ENCODE measurements at regions not wholly inside any gene's neighbourhood (a gene's known extent, or its start where the extent isn't known, plus 50 kb on each side); places are given as distances from the start of the nearest gene placed in this dataset.

DNA sequence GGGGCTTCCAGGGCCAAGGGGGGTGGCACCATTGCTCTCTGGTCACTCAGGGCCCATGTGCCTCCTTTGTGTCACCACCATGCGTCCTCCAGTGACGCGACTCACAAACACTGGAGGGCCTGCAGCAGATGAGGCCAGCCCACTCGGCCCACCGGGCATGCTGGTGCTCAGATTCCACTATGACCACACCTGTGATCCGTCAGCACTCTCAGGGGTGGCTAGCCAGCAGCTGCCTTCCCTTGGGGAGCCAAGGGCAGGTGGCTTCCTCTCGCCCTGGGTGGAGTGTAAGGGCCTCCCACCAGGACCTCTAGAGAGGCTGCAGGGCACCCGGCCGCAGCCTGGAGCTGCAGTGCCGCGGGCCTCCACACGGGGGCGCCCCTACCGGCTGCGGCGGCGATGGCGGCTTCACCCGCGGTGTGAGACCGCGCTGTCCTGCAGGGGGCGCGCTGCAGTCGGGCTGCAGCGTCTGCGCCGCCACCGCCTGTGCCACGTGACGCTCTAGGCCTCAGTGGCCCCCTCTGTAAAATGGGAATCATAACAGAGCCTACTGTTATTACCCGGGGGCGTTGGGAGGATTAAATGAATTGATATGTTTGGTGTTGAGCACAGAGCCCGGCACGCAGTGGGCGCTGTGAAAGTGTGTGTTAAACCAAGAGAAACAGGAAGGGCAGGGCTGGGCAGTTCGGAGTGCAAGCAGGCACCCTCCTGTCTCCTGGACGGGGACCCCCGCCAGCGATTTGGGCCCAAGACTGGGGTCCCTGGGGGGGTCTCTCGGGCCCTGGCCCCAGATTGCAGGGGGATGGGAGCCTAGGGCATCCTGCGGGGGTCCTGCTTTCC lies 192.4 kb upstream of the GSE1 start (continued):
- TF ChIP-seq, protein P1, sequence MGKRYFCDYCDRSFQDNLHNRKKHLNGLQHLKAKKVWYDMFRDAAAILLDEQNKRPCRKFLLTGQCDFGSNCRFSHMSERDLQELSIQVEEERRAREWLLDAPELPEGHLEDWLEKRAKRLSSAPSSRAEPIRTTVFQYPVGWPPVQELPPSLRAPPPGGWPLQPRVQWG (CRISPR knock-in tag; IDR thresholded peaks at IDR 0.05; ENCODE audit: borderline replicate concordance, low read depth): no peak
- TF ChIP-seq, protein P2, sequence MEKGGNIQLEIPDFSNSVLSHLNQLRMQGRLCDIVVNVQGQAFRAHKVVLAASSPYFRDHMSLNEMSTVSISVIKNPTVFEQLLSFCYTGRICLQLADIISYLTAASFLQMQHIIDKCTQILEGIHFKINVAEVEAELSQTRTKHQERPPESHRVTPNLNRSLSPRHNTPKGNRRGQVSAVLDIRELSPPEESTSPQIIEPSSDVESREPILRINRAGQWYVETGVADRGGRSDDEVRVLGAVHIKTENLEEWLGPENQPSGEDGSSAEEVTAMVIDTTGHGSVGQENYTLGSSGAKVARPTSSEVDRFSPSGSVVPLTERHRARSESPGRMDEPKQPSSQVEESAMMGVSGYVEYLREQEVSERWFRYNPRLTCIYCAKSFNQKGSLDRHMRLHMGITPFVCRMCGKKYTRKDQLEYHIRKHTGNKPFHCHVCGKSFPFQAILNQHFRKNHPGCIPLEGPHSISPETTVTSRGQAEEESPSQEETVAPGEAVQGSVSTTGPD (CRISPR knock-in tag; IDR thresholded peaks at IDR 0.05): no peak
- TF ChIP-seq ZNF333 (CRISPR knock-in tag; IDR thresholded peaks at IDR 0.05; ENCODE audit: borderline replicate concordance): peak; percentile 97; the same call in 1 of the 2 replicates
- 0 out of 2 replicates have a peak, but pooled peaks have one; percentile 43 for TF ChIP-seq MEIS1 (CRISPR knock-in tag; IDR thresholded peaks at IDR 0.05; ENCODE audit: borderline replicate concordance)
- peak; percentile 71; the same call in 1 of the 2 replicates for TF ChIP-seq MTF2 (CRISPR knock-in tag; IDR thresholded peaks at IDR 0.05; ENCODE audit: borderline replicate concordance)
- TF ChIP-seq, protein P3, sequence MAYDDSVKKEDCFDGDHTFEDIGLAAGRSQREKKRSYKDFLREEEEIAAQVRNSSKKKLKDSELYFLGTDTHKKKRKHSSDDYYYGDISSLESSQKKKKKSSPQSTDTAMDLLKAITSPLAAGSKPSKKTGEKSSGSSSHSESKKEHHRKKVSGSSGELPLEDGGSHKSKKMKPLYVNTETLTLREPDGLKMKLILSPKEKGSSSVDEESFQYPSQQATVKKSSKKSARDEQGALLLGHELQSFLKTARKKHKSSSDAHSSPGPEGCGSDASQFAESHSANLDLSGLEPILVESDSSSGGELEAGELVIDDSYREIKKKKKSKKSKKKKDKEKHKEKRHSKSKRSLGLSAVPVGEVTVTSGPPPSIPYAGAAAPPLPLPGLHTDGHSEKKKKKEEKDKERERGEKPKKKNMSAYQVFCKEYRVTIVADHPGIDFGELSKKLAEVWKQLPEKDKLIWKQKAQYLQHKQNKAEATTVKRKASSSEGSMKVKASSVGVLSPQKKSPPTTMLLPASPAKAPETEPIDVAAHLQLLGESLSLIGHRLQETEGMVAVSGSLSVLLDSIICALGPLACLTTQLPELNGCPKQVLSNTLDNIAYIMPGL (CRISPR knock-in tag; IDR thresholded peaks at IDR 0.05; ENCODE audit: borderline replicate concordance in 1 of 2, low read depth in 1 of 2): peak; percentile 97 to 99
- no peak for TF ChIP-seq ZSCAN30 (CRISPR knock-in tag; IDR thresholded peaks at IDR 0.05)
- peak; percentile 48; the same call in 1 of the 2 replicates for TF ChIP-seq CEBPG (CRISPR knock-in tag; IDR thresholded peaks at IDR 0.05)
- TF ChIP-seq KMT2A (CRISPR knock-in tag; IDR thresholded peaks at IDR 0.05): peak; percentile 59; the same call in 1 of the 2 replicates
- peak; percentile 97 for TF ChIP-seq REPIN1 (CRISPR knock-in tag; IDR thresholded peaks at IDR 0.05; ENCODE audit: borderline replicate concordance, low read depth)
- peak; percentile 77; the same call in 1 of the 2 replicates for TF ChIP-seq ARHGAP35 (CRISPR knock-in tag; IDR thresholded peaks at IDR 0.05; ENCODE audit: borderline replicate concordance)
- TF ChIP-seq THAP11 (CRISPR knock-in tag; IDR thresholded peaks at IDR 0.05): peak; percentile 66
- TF ChIP-seq, protein P4, sequence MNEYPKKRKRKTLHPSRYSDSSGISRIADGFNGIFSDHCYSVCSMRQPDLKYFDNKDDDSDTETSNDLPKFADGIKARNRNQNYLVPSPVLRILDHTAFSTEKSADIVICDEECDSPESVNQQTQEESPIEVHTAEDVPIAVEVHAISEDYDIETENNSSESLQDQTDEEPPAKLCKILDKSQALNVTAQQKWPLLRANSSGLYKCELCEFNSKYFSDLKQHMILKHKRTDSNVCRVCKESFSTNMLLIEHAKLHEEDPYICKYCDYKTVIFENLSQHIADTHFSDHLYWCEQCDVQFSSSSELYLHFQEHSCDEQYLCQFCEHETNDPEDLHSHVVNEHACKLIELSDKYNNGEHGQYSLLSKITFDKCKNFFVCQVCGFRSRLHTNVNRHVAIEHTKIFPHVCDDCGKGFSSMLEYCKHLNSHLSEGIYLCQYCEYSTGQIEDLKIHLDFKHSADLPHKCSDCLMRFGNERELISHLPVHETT (CRISPR knock-in tag; conservative IDR thresholded peaks at IDR 0.05): 0 out of 2 replicates have a peak, but pooled peaks have one; percentile 41
- no peak for TF ChIP-seq AGO2 (optimal IDR thresholded peaks at IDR 0.05; ENCODE audit: low read depth, low read length)
- TF ChIP-seq, protein P5, sequence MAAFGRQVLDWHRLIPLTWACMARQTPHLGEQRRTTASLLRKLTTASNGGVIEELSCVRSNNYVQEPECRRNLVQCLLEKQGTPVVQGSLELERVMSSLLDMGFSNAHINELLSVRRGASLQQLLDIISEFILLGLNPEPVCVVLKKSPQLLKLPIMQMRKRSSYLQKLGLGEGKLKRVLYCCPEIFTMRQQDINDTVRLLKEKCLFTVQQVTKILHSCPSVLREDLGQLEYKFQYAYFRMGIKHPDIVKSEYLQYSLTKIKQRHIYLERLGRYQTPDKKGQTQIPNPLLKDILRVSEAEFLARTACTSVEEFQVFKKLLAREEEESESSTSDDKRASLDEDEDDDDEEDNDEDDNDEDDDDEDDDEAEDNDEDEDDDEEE (CRISPR knock-in tag; IDR thresholded peaks at IDR 0.05): peak; percentile 60; the same call in 1 of the 2 replicates
- peak; percentile 94; the same call in 1 of the 2 replicates for TF ChIP-seq ZNF451 (CRISPR knock-in tag; IDR thresholded peaks at IDR 0.05)
- TF ChIP-seq ATAD3A (CRISPR knock-in tag; IDR thresholded peaks at IDR 0.05): no peak
- TF ChIP-seq HDAC2 (CRISPR knock-in tag; IDR thresholded peaks at IDR 0.05): peak; percentile 72; the same call in 1 of the 2 replicates
- TF ChIP-seq, protein P6, sequence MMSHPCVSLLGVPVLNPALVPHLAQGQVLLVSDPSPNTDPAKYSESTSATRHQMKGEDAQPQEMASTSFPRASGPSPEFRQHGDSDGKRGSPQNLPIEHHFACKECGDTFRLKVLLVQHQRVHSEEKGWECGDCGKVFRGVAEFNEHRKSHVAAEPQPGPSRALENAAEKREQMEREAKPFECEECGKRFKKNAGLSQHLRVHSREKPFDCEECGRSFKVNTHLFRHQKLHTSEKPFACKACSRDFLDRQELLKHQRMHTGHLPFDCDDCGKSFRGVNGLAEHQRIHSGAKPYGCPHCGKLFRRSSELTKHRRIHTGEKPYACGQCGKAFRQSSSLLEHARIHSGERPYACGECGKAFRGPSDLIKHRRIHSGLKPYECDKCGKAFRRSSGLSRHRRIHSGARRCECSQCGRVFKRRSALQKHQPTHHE (CRISPR knock-in tag; IDR thresholded peaks at IDR 0.05; ENCODE audit: borderline replicate concordance): peak; percentile 43; the same call in 1 of the 2 replicates
- TF ChIP-seq FOXA1 (IDR thresholded peaks at IDR 0.05): no peak
- peak; percentile 66 for TF ChIP-seq FOXA1 (CRISPR knock-in tag; IDR thresholded peaks at IDR 0.05)
- TF ChIP-seq GTF3A (CRISPR knock-in tag; conservative IDR thresholded peaks at IDR 0.05): no peak
